DMS79 (cell line): ENCODE measurements at regions not wholly inside any gene's neighbourhood (a gene's known extent, or its start where the extent isn't known, plus 50 kb on each side); places are given as distances from the start of the nearest gene placed in this dataset.
"Not testable (repeated sequence)": the region's sequence is repeated elsewhere in the genome, so short reads cannot be mapped to it uniquely, and the experiment has no call there.

Experiments
- DNase-seq: peaks from one replicate; lab custom pipeline; 2025; lab: John Stamatoyannopoulos, UW

GRCh38 chr1:229155472-229155871 is 115.4 kb upstream of the RAB4A start:
- DNase-seq, result no peak

- no peak for DNase-seq
Observed at GRCh38 chr1:229156872-229157271, 114.0 kb upstream of the RAB4A start.

- no peak for DNase-seq
Observed at GRCh38 chr1:229157480-229157879, 113.4 kb upstream of the RAB4A start.

- DNase-seq, result no peak
Observed at GRCh38 chr1:229158341-229158921, 112.5 kb upstream of the RAB4A start.

- DNase-seq, result no peak
Observed at GRCh38 chr1:229158927-229159326, 112.0 kb upstream of the RAB4A start.

- DNase-seq, result no peak
Observed at GRCh38 chr1:229159668-229160544, 111.0 kb upstream of the RAB4A start.

- DNase-seq, result no peak
Observed at GRCh38 chr1:229161740-229162139, 109.2 kb upstream of the RAB4A start.

- DNase-seq, result no peak
Observed at GRCh38 chr1:229162825-229163515, 107.9 kb upstream of the RAB4A start.

- no peak for DNase-seq
Observed at GRCh38 chr1:229164348-229164747, 106.6 kb upstream of the RAB4A start.

- DNase-seq, result no peak
Observed at GRCh38 chr1:229164836-229165735, 105.8 kb upstream of the RAB4A start.

GRCh38 chr1:229167318-229167717 is 103.6 kb upstream of the RAB4A start:
- DNase-seq, result no peak

GRCh38 chr1:229169399-229169798 is 101.5 kb upstream of the RAB4A start:
- no peak for DNase-seq

GRCh38 chr1:229170274-229170673 is 100.6 kb upstream of the RAB4A start:
- no peak for DNase-seq

- DNase-seq, result peak; percentile 77
Observed at GRCh38 chr1:229170778-229171505, 100.0 kb upstream of the RAB4A start.

- DNase-seq, result peak; percentile 95
Observed at GRCh38 chr1:229171934-229172333, 99.0 kb upstream of the RAB4A start.

- not testable (repeated sequence) for DNase-seq
Observed at GRCh38 chr1:229173491-229174476, 97.1 kb upstream of the RAB4A start.

- not testable (repeated sequence) for DNase-seq
Observed at GRCh38 chr1:229175297-229175696, 95.6 kb upstream of the RAB4A start.

GRCh38 chr1:229176457-229176856 is 94.5 kb upstream of the RAB4A start:
- DNase-seq, result not testable (repeated sequence)

- DNase-seq, result no peak
Observed at GRCh38 chr1:229180161-229180560, 90.8 kb upstream of the RAB4A start.

GRCh38 chr1:229181419-229181818 is 89.5 kb upstream of the RAB4A start:
- DNase-seq, result no peak
